GM19240 (cell line): ENCODE measurements at regions not wholly inside any gene's neighbourhood (a gene's known extent, or its start where the extent isn't known, plus 50 kb on each side); places are given as distances from the start of the nearest gene placed in this dataset.

Experiments used
- DNase-seq: peaks from one replicate; pipeline ENCODE4 v3.0.0; 2011; ENCODE audit warnings: low spot score; ENCODE audit not compliant: insufficient read length

DNA sequence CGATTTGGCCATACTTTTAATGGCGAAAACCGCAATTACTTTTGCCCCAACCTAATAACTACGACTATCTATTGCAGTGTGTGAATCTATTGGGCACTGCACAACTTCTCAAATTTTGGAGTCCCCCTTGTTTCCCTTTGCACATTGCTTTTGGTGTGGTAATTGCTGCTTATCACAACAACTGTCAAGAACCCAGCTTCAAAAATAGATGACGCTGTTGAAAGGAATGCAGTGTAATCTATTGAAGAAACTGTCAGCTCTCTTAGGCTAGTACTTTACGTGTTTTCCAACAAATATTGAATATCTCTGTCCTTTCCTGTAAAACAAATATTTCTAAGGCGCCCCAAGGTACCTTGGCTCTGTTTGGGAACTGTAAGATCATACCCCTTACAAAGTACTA, 222.8 kb upstream of the UBE2E2 start:
- DNase-seq: no peak

- DNase-seq: no peak
Observed at GRCh38 chr3:22981166-22981565, 222.0 kb upstream of the UBE2E2 start.

- no peak for DNase-seq
Observed at GRCh38 chr3:22981861-22982260, 221.3 kb upstream of the UBE2E2 start.

DNA sequence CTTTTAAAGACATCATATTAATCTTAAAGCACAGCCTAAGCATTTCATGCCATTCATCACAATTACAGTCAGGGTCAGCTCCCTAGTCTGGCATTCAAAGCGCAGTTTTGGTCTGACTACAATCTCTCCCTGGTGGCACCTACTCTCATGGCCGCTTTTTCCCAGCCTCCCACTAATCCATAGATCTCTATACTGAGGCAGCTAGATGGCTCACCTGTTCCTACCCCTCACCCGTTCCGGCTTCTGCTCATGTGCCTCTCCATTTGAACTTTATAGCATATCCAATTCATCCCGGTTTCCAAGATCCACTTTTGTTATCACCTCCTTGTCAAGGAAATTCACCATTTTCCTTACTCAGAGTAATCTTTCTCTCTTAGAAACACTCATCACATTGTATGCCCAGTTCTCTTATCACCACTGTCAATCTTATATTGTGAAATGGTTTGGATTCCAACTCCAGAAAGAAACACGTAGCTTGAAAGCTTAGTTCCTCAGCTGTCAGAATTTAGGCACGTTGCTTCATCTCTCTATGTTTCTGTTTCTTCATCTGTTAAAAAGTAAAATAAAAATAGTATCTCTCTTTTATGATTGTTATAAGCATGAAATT, 220.0 kb upstream of the UBE2E2 start:
- no peak for DNase-seq

DNA sequence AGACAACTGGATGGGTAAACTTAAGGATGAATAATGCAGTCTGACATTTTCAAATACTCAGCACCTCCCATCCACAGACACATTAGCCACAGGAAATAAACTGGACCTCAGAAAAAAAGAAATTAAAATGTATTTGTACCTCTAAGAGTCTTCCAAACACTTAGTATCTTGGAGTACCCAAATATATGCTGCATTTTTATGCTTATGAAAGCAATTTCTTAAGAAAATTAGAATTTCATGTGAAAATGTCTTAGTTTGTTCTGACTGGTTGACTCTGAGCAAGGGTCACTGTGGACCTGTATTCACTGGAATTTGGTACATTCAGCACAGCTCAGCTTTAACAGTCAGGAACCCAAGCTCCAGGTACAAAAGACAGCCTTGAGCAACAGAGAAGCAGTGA, 216.2 kb upstream of the UBE2E2 start:
- DNase-seq: no peak

DNA sequence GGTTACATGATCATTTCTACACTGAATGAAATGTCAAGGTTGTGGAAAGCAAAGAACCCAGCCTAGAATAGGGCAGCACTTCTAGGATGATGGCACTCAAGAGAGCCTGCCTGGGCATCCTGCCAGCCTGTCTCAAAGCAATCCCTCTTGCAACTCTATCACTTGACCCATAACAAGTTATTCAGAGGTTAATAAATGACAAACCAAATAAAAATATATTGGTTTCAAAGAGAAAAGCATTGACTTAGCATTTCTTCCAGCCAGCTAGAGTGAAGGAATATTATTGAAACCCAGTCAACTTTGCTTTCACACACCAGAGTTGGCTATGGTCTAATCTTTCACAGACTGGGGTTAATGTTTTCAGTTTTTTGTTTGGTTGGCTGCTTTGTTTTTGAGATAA, 214.6 kb upstream of the UBE2E2 start:
- no peak for DNase-seq

DNA sequence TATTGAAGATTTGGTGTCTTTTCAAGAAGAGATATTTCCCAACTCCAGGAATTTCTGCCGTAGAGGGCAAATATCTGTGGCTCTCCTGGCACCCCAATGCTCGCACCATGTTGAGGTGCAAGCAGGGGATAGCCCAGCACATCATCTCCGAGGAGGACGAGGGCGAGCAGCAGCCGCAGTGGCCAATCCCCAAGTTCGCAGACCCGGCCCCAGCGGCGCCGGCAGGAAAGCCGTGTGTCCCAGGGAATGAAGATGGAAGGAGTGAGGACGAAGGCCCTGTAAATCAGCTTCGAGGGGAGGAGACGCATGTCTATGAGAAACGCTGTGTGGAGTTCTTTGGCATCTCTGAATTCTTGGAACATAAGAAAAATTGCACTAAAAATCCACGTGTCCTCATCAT, 213.4 kb upstream of the UBE2E2 start:
- no peak for DNase-seq

- DNase-seq: no peak
Observed at GRCh38 chr3:22990291-22991200, 212.6 kb upstream of the UBE2E2 start.

GRCh38 chr3:22994781-22995180, 208.3 kb upstream of the UBE2E2 start:
- no peak for DNase-seq

GRCh38 chr3:22996920-22997571, 206.1 kb upstream of the UBE2E2 start:
- DNase-seq: no peak

DNA sequence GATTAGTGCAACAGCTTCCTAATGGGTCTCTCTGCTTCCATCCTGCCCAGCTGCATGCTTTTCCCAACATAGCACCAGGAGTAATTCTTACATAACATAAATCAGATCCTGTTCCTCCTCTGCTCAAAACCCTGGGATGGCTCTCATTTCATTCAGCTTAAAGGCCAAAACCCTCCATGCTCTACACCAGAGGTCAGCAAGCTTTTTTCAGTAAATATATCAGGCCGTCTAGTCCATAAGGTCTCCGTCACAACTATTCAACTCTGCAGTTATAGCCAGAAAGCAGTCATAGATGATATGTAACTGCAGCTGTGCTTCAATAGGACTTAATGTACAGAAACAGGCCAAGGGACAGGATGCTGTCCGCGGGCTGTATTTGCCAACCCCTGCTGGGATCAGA, 202.8 kb upstream of the UBE2E2 start:
- no peak for DNase-seq

- no peak for DNase-seq
Observed at GRCh38 chr3:23002151-23002550, 201.0 kb upstream of the UBE2E2 start.

- no peak for DNase-seq
Observed at GRCh38 chr3:23002836-23003732, 200.0 kb upstream of the UBE2E2 start.

- no peak for DNase-seq
Observed at GRCh38 chr3:23003733-23004046, 199.4 kb upstream of the UBE2E2 start.

GRCh38 chr3:23004971-23005370, 198.2 kb upstream of the UBE2E2 start:
- DNase-seq: no peak

DNA sequence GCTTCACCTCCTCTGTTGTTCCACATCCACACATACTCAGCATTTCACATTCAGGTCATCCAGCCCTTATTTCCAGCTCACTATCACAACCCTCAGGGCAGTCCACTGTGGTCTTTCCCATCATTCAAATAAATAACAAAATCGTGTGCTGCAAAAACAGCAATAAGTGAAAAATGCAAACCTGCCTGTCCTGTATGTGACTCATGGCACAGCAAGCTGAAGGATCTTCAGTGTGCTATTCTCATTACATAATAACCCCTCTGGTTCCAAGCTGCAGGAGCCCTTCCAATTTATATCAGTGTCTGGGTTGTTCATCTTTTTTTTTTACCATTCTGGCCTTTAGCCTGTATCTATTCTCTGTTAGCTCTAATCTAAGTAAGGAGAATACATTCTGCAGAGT, 185.3 kb upstream of the UBE2E2 start:
- no peak for DNase-seq

DNA sequence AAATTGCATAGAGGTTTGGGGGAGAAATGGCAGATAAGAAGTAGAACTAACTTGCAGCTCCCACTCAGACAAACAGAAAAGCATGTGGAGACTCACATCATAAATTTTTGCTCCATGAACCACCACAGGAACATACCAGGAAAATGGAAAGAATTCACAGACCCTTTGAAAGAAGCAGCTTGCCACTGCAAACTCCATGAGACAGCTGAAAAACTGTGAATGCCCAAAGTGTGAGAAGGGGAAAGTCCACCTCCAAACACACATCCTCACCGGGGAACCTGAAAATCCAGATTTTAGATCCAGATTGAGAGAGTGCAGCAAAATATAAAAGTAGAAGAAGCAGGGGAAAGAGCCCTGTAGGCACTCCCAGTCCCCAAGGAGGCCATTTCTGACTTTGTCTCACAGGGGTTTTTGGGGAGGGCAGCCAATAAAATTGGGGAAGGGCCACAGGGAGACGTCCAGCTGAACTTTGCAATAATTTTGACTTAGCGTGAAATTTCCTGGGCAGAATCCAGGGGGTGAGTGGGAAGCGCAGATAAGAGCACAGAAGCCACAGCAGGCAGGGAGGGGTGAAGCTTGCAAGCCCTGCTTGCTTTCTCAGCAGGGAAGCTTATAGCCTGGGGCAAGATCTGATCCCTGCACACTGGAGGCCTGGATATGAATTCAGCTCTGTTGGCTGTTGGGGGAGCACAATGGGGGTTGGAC, 183.4 kb upstream of the UBE2E2 start:
- no peak for DNase-seq

GRCh38 chr3:23028294-23028693, 174.8 kb upstream of the UBE2E2 start:
- DNase-seq: no peak

GRCh38 chr3:23029001-23029400, 174.1 kb upstream of the UBE2E2 start:
- DNase-seq: no peak

DNA sequence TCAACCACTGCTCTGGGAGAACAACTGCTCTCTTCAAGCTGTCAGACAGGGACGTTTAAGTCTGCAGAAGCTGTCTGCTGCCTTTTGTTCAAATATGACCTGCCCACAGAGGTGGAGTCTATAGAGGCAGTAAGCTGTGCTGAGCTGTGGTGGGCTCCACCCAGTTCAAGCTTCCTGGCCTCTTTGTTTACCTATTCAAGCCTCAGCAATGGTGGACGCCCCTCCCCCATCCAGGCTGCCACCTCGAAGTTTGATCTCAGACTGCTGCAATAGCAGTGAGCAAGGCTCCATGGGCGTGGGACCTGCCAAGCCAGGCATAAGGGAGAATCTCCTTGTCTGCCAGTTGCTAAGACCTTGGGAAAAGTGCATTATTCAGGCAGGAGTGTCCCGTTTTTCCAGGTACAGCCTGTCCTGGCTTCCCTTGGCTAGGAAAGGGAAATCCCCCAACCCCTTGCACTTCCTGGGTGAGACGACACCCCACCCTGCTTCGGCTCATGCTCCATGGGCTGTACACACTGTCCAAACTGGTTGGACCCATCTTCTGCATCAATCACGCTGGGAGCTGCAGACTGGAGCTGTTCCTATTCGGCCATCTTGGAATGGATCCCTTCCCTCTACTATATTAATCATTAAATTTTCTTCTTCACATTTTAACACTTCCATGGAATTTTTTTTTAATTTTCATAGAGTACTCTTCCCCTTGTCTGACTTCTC, 167.0 kb upstream of the UBE2E2 start:
- DNase-seq: no peak
